Activated naive CD4-positive, alpha-beta T cell treated with anti-CD3 and anti-CD28 coated beads, Interleukin-2, amount 50 U/mL, for 24 hours (primary cell): ENCODE measurements at regions not wholly inside any gene's neighbourhood (a gene's known extent, or its start where the extent isn't known, plus 50 kb on each side); places are given as distances from the start of the nearest gene placed in this dataset.
"Not testable (repeated sequence)": the region's sequence is repeated elsewhere in the genome, so short reads cannot be mapped to it uniquely, and the experiment has no call there.

Experiments
- H3K27ac Mint-ChIP-seq: one replicate; pipeline ENCODE4 v1.8.0; 2021; ENCODE audit warnings: mild to moderate bottlenecking, mixed read lengths
- H3K27me3 Mint-ChIP-seq: one replicate; pipeline ENCODE4 v1.8.0; 2021; ENCODE audit warnings: mixed read lengths
- H3K36me3 Mint-ChIP-seq: one replicate; pipeline ENCODE4 v1.8.0; 2021; ENCODE audit warnings: mixed read lengths
- H3K4me1 Mint-ChIP-seq: one replicate; pipeline ENCODE4 v1.8.0; 2021; ENCODE audit warnings: mixed read lengths
- H3K4me3 Mint-ChIP-seq: one replicate; pipeline ENCODE4 v1.8.0; 2021; ENCODE audit warnings: mild to moderate bottlenecking, mixed read lengths
- H3K9me3 Mint-ChIP-seq: one replicate; pipeline ENCODE4 v1.8.0; 2021; ENCODE audit warnings: mixed read lengths

GRCh38 chr13:23966691-23967615, 69.7 kb upstream of the C1QTNF9B start:
- peaks cover 22% of the 10 kb centered on the region for H3K4me1 Mint-ChIP-seq
- H3K4me3 Mint-ChIP-seq: peak overlapping the region; percentile 87
- H3K36me3 Mint-ChIP-seq: no peaks in the 10 kb centered on the region
- H3K27ac Mint-ChIP-seq: peak overlapping the region; percentile 96
- H3K9me3 Mint-ChIP-seq: no peaks in the 10 kb centered on the region
- no peaks in the 10 kb centered on the region for H3K27me3 Mint-ChIP-seq

- peak overlapping the region; percentile 91 for H3K27ac Mint-ChIP-seq
- not testable (repeated sequence) for H3K36me3 Mint-ChIP-seq, H3K27me3 Mint-ChIP-seq, H3K9me3 Mint-ChIP-seq
- peaks cover 22% of the 10 kb centered on the region for H3K4me1 Mint-ChIP-seq
- peak overlapping the region; percentile 71 for H3K4me3 Mint-ChIP-seq
Measured at GRCh38 chr13:23967792-23968191, 70.5 kb upstream of the C1QTNF9B start.

GRCh38 chr13:23969647-23970046, 72.3 kb upstream of the C1QTNF9B start:
- Mint-ChIP-seq H3K27me3 (no peaks in the 10 kb centered on the region), H3K36me3 (no peaks in the 10 kb centered on the region), H3K4me1 (peaks cover 22% of the 10 kb centered on the region), H3K27ac (no peak overlapping the region), H3K4me3 (no peak overlapping the region), H3K9me3 (no peaks in the 10 kb centered on the region)

- no peaks in the 10 kb centered on the region for H3K9me3 Mint-ChIP-seq
- peak overlapping the region; percentile 55 for H3K27ac Mint-ChIP-seq
- peaks cover 21% of the 10 kb centered on the region for H3K27me3 Mint-ChIP-seq
- no peaks in the 10 kb centered on the region for H3K36me3 Mint-ChIP-seq
- H3K4me3 Mint-ChIP-seq: peak overlapping the region; percentile 91
- peaks cover 13% of the 10 kb centered on the region for H3K4me1 Mint-ChIP-seq
Measured at GRCh38 chr13:23979361-23980159, 82.3 kb upstream of the C1QTNF9B start.

- H3K9me3 Mint-ChIP-seq: no peaks in the 10 kb centered on the region
- peak overlapping the region; percentile 59 for H3K27ac Mint-ChIP-seq
- H3K36me3 Mint-ChIP-seq: no peaks in the 10 kb centered on the region
- H3K4me3 Mint-ChIP-seq: peak overlapping the region; percentile 91
- H3K4me1 Mint-ChIP-seq: peaks cover 13% of the 10 kb centered on the region
- peaks cover 21% of the 10 kb centered on the region for H3K27me3 Mint-ChIP-seq
Measured at GRCh38 chr13:23980160-23980551, 82.9 kb upstream of the C1QTNF9B start.

GRCh38 chr13:23983671-23984070, 86.4 kb upstream of the C1QTNF9B start:
- Mint-ChIP-seq H3K27ac (no peak overlapping the region), H3K27me3 (peaks cover 19% of the 10 kb centered on the region), H3K9me3 (no peaks in the 10 kb centered on the region), H3K36me3 (no peaks in the 10 kb centered on the region), H3K4me1 (peaks cover 13% of the 10 kb centered on the region), H3K4me3 (no peak overlapping the region)

GRCh38 chr13:23984546-23984945, 87.2 kb upstream of the C1QTNF9B start:
- Mint-ChIP-seq H3K27ac (no peak overlapping the region), H3K9me3 (no peaks in the 10 kb centered on the region), H3K4me3 (no peak overlapping the region), H3K4me1 (peaks cover 8% of the 10 kb centered on the region), H3K27me3 (peaks cover 14% of the 10 kb centered on the region), H3K36me3 (no peaks in the 10 kb centered on the region)

- H3K4me3 Mint-ChIP-seq: no peak overlapping the region
- no peaks in the 10 kb centered on the region for H3K9me3 Mint-ChIP-seq
- H3K36me3 Mint-ChIP-seq: no peaks in the 10 kb centered on the region
- peaks cover 4% of the 10 kb centered on the region for H3K4me1 Mint-ChIP-seq
- H3K27ac Mint-ChIP-seq: no peak overlapping the region
- H3K27me3 Mint-ChIP-seq: peaks cover 12% of the 10 kb centered on the region
Measured at GRCh38 chr13:23985060-23985459, 87.8 kb upstream of the C1QTNF9B start.

GRCh38 chr13:23985839-23986238, 88.5 kb upstream of the C1QTNF9B start:
- H3K27ac Mint-ChIP-seq: no peak overlapping the region
- no peaks in the 10 kb centered on the region for H3K9me3 Mint-ChIP-seq
- no peaks in the 10 kb centered on the region for H3K4me1 Mint-ChIP-seq
- H3K4me3 Mint-ChIP-seq: no peak overlapping the region
- H3K27me3 Mint-ChIP-seq: peaks cover 10% of the 10 kb centered on the region
- H3K36me3 Mint-ChIP-seq: no peaks in the 10 kb centered on the region

- no peaks in the 10 kb centered on the region for H3K9me3 Mint-ChIP-seq
Measured at GRCh38 chr13:23986619-23987018, 89.3 kb upstream of the C1QTNF9B start.

GRCh38 chr13:23987331-23987894, 90.1 kb upstream of the C1QTNF9B start:
- peaks cover 7% of the 10 kb centered on the region for H3K27me3 Mint-ChIP-seq
- no peaks in the 10 kb centered on the region for H3K36me3 Mint-ChIP-seq
- H3K9me3 Mint-ChIP-seq: no peaks in the 10 kb centered on the region

More at GRCh38 chr13:23986619-23987018, 89.3 kb upstream of the C1QTNF9B start:
- H3K27me3 Mint-ChIP-seq: peaks cover 8% of the 10 kb centered on the region
- no peak overlapping the region for H3K27ac Mint-ChIP-seq
- H3K4me3 Mint-ChIP-seq: no peak overlapping the region
- no peaks in the 10 kb centered on the region for H3K36me3 Mint-ChIP-seq
- H3K4me1 Mint-ChIP-seq: no peaks in the 10 kb centered on the region

GRCh38 chr13:23988546-23989122, 91.3 kb upstream of the C1QTNF9B start:
- H3K27ac Mint-ChIP-seq: no peak overlapping the region
- peaks cover 5% of the 10 kb centered on the region for H3K27me3 Mint-ChIP-seq
- no peaks in the 10 kb centered on the region for H3K36me3 Mint-ChIP-seq

More at GRCh38 chr13:23987331-23987894, 90.1 kb upstream of the C1QTNF9B start:
- H3K4me1 Mint-ChIP-seq: no peaks in the 10 kb centered on the region
- H3K4me3 Mint-ChIP-seq: no peak overlapping the region
- no peak overlapping the region for H3K27ac Mint-ChIP-seq

GRCh38 chr13:23990455-23990854, 93.2 kb upstream of the C1QTNF9B start:
- Mint-ChIP-seq H3K4me3 (no peak overlapping the region), H3K27ac (no peak overlapping the region), H3K4me1 (no peaks in the 10 kb centered on the region), H3K27me3 (peaks cover 5% of the 10 kb centered on the region), H3K36me3 (no peaks in the 10 kb centered on the region), H3K9me3 (no peaks in the 10 kb centered on the region)

More at GRCh38 chr13:23988546-23989122, 91.3 kb upstream of the C1QTNF9B start:
- no peaks in the 10 kb centered on the region for H3K9me3 Mint-ChIP-seq
- no peak overlapping the region for H3K4me3 Mint-ChIP-seq
- no peaks in the 10 kb centered on the region for H3K4me1 Mint-ChIP-seq

- no peaks in the 10 kb centered on the region for H3K4me1 Mint-ChIP-seq
- no peaks in the 10 kb centered on the region for H3K9me3 Mint-ChIP-seq
- no peak overlapping the region for H3K27ac Mint-ChIP-seq
- no peak overlapping the region for H3K4me3 Mint-ChIP-seq
- H3K27me3 Mint-ChIP-seq: peaks cover 5% of the 10 kb centered on the region
- H3K36me3 Mint-ChIP-seq: no peaks in the 10 kb centered on the region
Measured at GRCh38 chr13:23991119-23991518, 93.8 kb upstream of the C1QTNF9B start.
